Suprapubic skin (tissue), 4 donors: ENCODE measurements at regions not wholly inside any gene's neighbourhood (a gene's known extent, or its start where the extent isn't known, plus 50 kb on each side); places are given as distances from the start of the nearest gene placed in this dataset.

Experiments
- DNase-seq, 2 donors: peaks; one replicate each; pipeline ENCODE4 v3.0.0-alpha.2; 2019; ENCODE audit warnings: low spot score in 2 of 2
- H3K27ac ChIP-seq: fragments of 200-600 bp; sonication (generic); one replicate; pipeline ENCODE4 v1.5.1; 2019
- H3K27me3 ChIP-seq: fragments of 200-600 bp; sonication (generic); one replicate; pipeline ENCODE4 v1.5.1; 2019
- H3K36me3 ChIP-seq: fragments of 200-600 bp; sonication (generic); one replicate; pipeline ENCODE4 v1.5.1; 2019
- H3K4me1 ChIP-seq: fragments of 200-600 bp; sonication (generic); one replicate; pipeline ENCODE4 v1.5.1; 2019
- H3K4me3 ChIP-seq: fragments of 200-600 bp; sonication (generic); one replicate; pipeline ENCODE4 v1.5.1; 2019; ENCODE audit warnings: mild to moderate bottlenecking
- H3K9me3 ChIP-seq: fragments of 200-600 bp; sonication (generic); one replicate; pipeline ENCODE4 v1.5.1; 2019
- EP300 ChIP-seq: sonication (generic); formaldehyde crosslinking; IDR thresholded peaks from one replicate; pipeline ENCODE4 v1.6.1; 2017; ENCODE audit warnings: antibody characterized with exemption
- POLR2A ChIP-seq, 2 donors: fragments of 450-650 bp; IDR thresholded peaks; one replicate each; pipeline ENCODE4 v1.6.1; 2017; ENCODE audit warnings: antibody characterized with exemption in 2 of 2, mild to moderate bottlenecking in 2 of 2, moderate library complexity in 2 of 2
- POLR2AphosphoS5 ChIP-seq, 3 donors: sonication (generic); formaldehyde crosslinking; IDR thresholded peaks; one replicate each; pipeline ENCODE4 v1.6.1; 2017; ENCODE audit warnings: antibody characterized with exemption in 3 of 3
- WGBS: methylation state at CpG from one replicate; pipeline ENCODE4 v1.1.5; 2018; 5-methylcytosine and 5-hydroxymethylcytosine counted together
- TF ChIP-seq, protein P1 (sequence below), 2 donors: fragments of 200-600 bp in 1 of 2; fragments of 450-650 bp in 1 of 2; sonication (generic) in 1 of 2; IDR thresholded peaks; one replicate each; pipeline ENCODE4 v1.5.1; 2016 to 2019; ENCODE audit warnings: antibody characterized with exemption in 2 of 2, mild to moderate bottlenecking in 1 of 2, moderate library complexity in 1 of 2

- Histone ChIP-seq H3K27me3 (no peaks in the 10 kb centered on the region), H3K36me3 (no peaks in the 10 kb centered on the region), H3K4me1 (no peaks in the 10 kb centered on the region), H3K9me3 (peaks cover 5% of the 10 kb centered on the region), H3K4me3 (no peak overlapping the region), H3K27ac (no peak overlapping the region)
- no peak for DNase-seq
- TF ChIP-seq EP300 (no peak), POLR2A (IDR thresholded peaks at IDR 0.05) (no peak), POLR2AphosphoS5 (IDR thresholded peaks at IDR 0.05) (no peak)
- TF ChIP-seq, protein P1, sequence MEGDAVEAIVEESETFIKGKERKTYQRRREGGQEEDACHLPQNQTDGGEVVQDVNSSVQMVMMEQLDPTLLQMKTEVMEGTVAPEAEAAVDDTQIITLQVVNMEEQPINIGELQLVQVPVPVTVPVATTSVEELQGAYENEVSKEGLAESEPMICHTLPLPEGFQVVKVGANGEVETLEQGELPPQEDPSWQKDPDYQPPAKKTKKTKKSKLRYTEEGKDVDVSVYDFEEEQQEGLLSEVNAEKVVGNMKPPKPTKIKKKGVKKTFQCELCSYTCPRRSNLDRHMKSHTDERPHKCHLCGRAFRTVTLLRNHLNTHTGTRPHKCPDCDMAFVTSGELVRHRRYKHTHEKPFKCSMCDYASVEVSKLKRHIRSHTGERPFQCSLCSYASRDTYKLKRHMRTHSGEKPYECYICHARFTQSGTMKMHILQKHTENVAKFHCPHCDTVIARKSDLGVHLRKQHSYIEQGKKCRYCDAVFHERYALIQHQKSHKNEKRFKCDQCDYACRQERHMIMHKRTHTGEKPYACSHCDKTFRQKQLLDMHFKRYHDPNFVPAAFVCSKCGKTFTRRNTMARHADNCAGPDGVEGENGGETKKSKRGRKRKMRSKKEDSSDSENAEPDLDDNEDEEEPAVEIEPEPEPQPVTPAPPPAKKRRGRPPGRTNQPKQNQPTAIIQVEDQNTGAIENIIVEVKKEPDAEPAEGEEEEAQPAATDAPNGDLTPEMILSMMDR (IDR thresholded peaks at IDR 0.05), result no peak
- 26% methylated on average over 3 of the region's 3 CpGs for WGBS
Measured at GRCh38 chr13:71979616-71980015, 112.6 kb upstream of the DACH1 start.

- no peaks in the 10 kb centered on the region for H3K27me3 ChIP-seq
- H3K36me3 ChIP-seq, result no peaks in the 10 kb centered on the region
- H3K27ac ChIP-seq, result no peak overlapping the region
- TF ChIP-seq, protein P1 (IDR thresholded peaks at IDR 0.05), result no peak
- TF ChIP-seq EP300 (no peak), POLR2AphosphoS5 (IDR thresholded peaks at IDR 0.05) (no peak), POLR2A (IDR thresholded peaks at IDR 0.05) (no peak)
- H3K4me1 ChIP-seq, result no peaks in the 10 kb centered on the region
- no peak overlapping the region for H3K4me3 ChIP-seq
- DNase-seq, result no peak
- WGBS, result 86% methylated on average over 7 of the region's 7 CpGs
- peaks cover 3% of the 10 kb centered on the region for H3K9me3 ChIP-seq
Measured at GRCh38 chr13:71977028-71977427, 110.0 kb upstream of the DACH1 start.

GRCh38 chr13:71967990-71968389, 101.0 kb upstream of the DACH1 start:
- Histone ChIP-seq H3K4me1 (no peaks in the 10 kb centered on the region), H3K36me3 (no peaks in the 10 kb centered on the region), H3K4me3 (no peak overlapping the region), H3K27ac (no peak overlapping the region), H3K9me3 (no peaks in the 10 kb centered on the region), H3K27me3 (no peaks in the 10 kb centered on the region)
- 63% methylated on average over 5 of the region's 5 CpGs for WGBS
- TF ChIP-seq, protein P1 (IDR thresholded peaks at IDR 0.05), result no peak
- DNase-seq, result no peak

DNA sequence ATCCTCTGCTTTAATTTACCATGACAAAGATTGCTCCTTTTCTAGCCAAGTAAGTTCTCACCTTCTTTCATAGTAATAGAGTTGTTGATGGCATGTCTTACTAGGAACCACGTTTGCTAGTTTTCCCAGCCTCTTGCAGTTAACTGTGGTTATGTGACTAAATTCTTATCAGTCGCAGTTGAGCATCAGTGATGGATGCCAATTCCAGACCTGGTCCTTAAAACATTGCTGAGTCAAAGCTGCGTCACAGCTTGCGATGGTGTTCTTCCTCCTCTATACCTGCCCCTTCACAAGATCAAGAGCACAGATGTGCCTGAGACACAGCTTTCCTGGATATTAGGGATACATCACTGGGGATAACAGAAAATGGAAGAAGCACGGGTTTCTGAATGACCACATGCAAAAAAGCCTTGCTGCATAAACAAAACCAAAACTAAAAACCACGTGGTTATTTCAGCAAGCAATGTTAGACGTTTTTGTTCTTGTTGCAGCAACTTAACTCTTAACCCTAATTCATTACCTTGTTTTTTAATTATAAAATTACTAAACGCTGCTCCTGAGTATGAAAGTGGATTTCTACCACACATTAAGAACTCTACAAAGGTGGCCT, 97.6 kb upstream of the DACH1 start:
- WGBS, result 67% methylated on average over 8 of the region's 8 CpGs

GRCh38 chr13:71962735-71963134, 95.7 kb upstream of the DACH1 start:
- Histone ChIP-seq H3K4me3 (no peak overlapping the region), H3K27ac (no peak overlapping the region), H3K4me1 (no peaks in the 10 kb centered on the region), H3K9me3 (no peaks in the 10 kb centered on the region), H3K27me3 (no peaks in the 10 kb centered on the region), H3K36me3 (no peaks in the 10 kb centered on the region)
- no peak for TF ChIP-seq EP300
- TF ChIP-seq, protein P1 (IDR thresholded peaks at IDR 0.05), result no peak
- TF ChIP-seq POLR2A (IDR thresholded peaks at IDR 0.05), result no peak
- no peak for TF ChIP-seq POLR2AphosphoS5 (IDR thresholded peaks at IDR 0.05)
- no peak for DNase-seq
- 78% methylated on average over 3 of the region's 3 CpGs for WGBS

More for the DNA sequence above, 97.6 kb upstream of the DACH1 start:
- Histone ChIP-seq H3K4me1 (no peaks in the 10 kb centered on the region), H3K27me3 (no peaks in the 10 kb centered on the region), H3K9me3 (no peaks in the 10 kb centered on the region), H3K36me3 (no peaks in the 10 kb centered on the region), H3K27ac (no peak overlapping the region), H3K4me3 (no peak overlapping the region)
- DNase-seq, result no peak
- TF ChIP-seq POLR2A (IDR thresholded peaks at IDR 0.05) (no peak), EP300 (no peak), POLR2AphosphoS5 (IDR thresholded peaks at IDR 0.05) (no peak)
- TF ChIP-seq, protein P1 (IDR thresholded peaks at IDR 0.05), result no peak
